SK-N-SH treated with all-trans-retinoic acid at 6 μM for 48 hours (cell line): ENCODE measurements at regions not wholly inside any gene's neighbourhood (a gene's known extent, or its start where the extent isn't known, plus 50 kb on each side); places are given as distances from the start of the nearest gene placed in this dataset.

Experiments
- ARNTL ChIP-seq: fragments of 450-650 bp; formaldehyde crosslinking; IDR thresholded peaks from 2 replicates; pipeline ENCODE4 v1.5.0; 2020; ENCODE audit warnings: low read depth, mild to moderate bottlenecking, moderate library complexity, borderline replicate concordance
- OSR1 ChIP-seq: fragments of 250-450 bp; sonication (Bioruptor Pico); IDR thresholded peaks from 2 replicates; pipeline ENCODE4 v1.8.0; 2022; ENCODE audit warnings: moderate library complexity, mild to moderate bottlenecking, inconsistent platforms
- POU6F1 ChIP-seq: fragments of 250-450 bp; sonication (Bioruptor Pico); IDR thresholded peaks from 2 replicates; pipeline ENCODE4 v1.8.0; 2021; ENCODE audit warnings: low read depth, mild to moderate bottlenecking, moderate library complexity, borderline replicate concordance
- PPARA ChIP-seq: fragments of 250-450 bp; sonication (Bioruptor Pico); IDR thresholded peaks from 2 replicates; pipeline ENCODE4 v1.5.0; 2020; ENCODE audit warnings: mild to moderate bottlenecking, borderline replicate concordance
- TCF4 ChIP-seq: fragments of 250-450 bp; sonication (Bioruptor Pico); IDR thresholded peaks from 2 replicates; pipeline ENCODE4 v1.8.0; 2021; ENCODE audit warnings: mild to moderate bottlenecking, moderate library complexity, borderline replicate concordance
- TOX ChIP-seq: fragments of 250-450 bp; sonication (Bioruptor Pico); IDR thresholded peaks from 2 replicates; pipeline ENCODE4 v1.8.0; 2021; ENCODE audit warnings: mild to moderate bottlenecking, moderate library complexity, borderline replicate concordance
- ZC3H10 ChIP-seq: fragments of 250-450 bp; sonication (Bioruptor Pico); IDR thresholded peaks from 2 replicates; pipeline ENCODE4 v1.5.1; 2021; ENCODE audit warnings: mild to moderate bottlenecking, moderate library complexity
- ZFP30 ChIP-seq: fragments of 450-650 bp; formaldehyde crosslinking; IDR thresholded peaks from 2 replicates; pipeline ENCODE4 v1.5.0; 2022; ENCODE audit warnings: mild to moderate bottlenecking, moderate library complexity
- ZNF565 ChIP-seq: fragments of 450-650 bp; formaldehyde crosslinking; conservative IDR thresholded peaks from 2 replicates; pipeline ENCODE4 v1.5.0; 2020; ENCODE audit warnings: low read depth, mild to moderate bottlenecking, moderate library complexity
- TF ChIP-seq, protein P1 (sequence below): fragments of 250-450 bp; sonication (Bioruptor Pico); IDR thresholded peaks from 2 replicates; pipeline ENCODE4 v1.5.0; 2020; ENCODE audit warnings: mild to moderate bottlenecking, moderate library complexity
- TF ChIP-seq, protein P2 (sequence below): fragments of 250-450 bp; sonication (Bioruptor Pico); IDR thresholded peaks from 2 replicates; pipeline ENCODE4 v1.8.0; 2020; ENCODE audit warnings: mild to moderate bottlenecking, moderate library complexity, borderline replicate concordance
- TF ChIP-seq, protein P3 (sequence below): fragments of 250-450 bp; sonication (Bioruptor Pico); IDR thresholded peaks from 2 replicates; pipeline ENCODE4 v1.5.1; 2020; ENCODE audit warnings: low read depth, mild to moderate bottlenecking, moderate library complexity

DNA sequence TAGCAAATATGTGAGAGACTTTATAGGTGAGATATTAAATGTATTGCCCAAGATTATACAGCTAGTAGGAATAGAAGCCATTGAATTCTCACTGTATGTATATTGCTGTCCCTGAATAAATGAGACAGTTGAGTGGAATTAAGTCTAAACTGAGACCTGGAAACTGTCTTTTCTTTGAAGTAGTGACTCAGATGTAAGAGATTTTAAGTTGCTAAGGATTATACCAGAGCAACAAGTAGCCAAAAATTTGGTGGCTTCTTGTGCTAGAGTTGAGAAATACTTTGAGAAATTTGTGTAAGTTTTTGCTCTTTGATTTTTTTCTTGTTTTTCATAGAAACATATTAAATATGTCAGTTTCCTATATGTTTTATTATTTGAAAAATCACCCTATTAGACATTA is 58.7 kb downstream of the TANC2 start:
- TF ChIP-seq ZC3H10 = no peak
- no peak for TF ChIP-seq ARNTL (CRISPR knock-in tag)
- no peak for TF ChIP-seq PPARA (CRISPR knock-in tag)
- TF ChIP-seq, protein P1, sequence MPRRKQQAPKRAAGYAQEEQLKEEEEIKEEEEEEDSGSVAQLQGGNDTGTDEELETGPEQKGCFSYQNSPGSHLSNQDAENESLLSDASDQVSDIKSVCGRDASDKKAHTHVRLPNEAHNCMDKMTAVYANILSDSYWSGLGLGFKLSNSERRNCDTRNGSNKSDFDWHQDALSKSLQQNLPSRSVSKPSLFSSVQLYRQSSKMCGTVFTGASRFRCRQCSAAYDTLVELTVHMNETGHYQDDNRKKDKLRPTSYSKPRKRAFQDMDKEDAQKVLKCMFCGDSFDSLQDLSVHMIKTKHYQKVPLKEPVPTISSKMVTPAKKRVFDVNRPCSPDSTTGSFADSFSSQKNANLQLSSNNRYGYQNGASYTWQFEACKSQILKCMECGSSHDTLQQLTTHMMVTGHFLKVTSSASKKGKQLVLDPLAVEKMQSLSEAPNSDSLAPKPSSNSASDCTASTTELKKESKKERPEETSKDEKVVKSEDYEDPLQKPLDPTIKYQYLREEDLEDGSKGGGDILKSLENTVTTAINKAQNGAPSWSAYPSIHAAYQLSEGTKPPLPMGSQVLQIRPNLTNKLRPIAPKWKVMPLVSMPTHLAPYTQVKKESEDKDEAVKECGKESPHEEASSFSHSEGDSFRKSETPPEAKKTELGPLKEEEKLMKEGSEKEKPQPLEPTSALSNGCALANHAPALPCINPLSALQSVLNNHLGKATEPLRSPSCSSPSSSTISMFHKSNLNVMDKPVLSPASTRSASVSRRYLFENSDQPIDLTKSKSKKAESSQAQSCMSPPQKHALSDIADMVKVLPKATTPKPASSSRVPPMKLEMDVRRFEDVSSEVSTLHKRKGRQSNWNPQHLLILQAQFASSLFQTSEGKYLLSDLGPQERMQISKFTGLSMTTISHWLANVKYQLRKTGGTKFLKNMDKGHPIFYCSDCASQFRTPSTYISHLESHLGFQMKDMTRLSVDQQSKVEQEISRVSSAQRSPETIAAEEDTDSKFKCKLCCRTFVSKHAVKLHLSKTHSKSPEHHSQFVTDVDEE (CRISPR knock-in tag) = no peak
- TF ChIP-seq, protein P2, sequence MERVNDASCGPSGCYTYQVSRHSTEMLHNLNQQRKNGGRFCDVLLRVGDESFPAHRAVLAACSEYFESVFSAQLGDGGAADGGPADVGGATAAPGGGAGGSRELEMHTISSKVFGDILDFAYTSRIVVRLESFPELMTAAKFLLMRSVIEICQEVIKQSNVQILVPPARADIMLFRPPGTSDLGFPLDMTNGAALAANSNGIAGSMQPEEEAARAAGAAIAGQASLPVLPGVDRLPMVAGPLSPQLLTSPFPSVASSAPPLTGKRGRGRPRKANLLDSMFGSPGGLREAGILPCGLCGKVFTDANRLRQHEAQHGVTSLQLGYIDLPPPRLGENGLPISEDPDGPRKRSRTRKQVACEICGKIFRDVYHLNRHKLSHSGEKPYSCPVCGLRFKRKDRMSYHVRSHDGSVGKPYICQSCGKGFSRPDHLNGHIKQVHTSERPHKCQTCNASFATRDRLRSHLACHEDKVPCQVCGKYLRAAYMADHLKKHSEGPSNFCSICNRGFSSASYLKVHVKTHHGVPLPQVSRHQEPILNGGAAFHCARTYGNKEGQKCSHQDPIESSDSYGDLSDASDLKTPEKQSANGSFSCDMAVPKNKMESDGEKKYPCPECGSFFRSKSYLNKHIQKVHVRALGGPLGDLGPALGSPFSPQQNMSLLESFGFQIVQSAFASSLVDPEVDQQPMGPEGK (CRISPR knock-in tag) = no peak
- no peak for TF ChIP-seq OSR1 (CRISPR knock-in tag)
- TF ChIP-seq ZNF565 (CRISPR knock-in tag) = no peak
- no peak for TF ChIP-seq ZFP30 (CRISPR knock-in tag)
- no peak for TF ChIP-seq TOX
- TF ChIP-seq POU6F1 (CRISPR knock-in tag) = no peak
- TF ChIP-seq TCF4 (CRISPR knock-in tag) = no peak
- TF ChIP-seq, protein P3, sequence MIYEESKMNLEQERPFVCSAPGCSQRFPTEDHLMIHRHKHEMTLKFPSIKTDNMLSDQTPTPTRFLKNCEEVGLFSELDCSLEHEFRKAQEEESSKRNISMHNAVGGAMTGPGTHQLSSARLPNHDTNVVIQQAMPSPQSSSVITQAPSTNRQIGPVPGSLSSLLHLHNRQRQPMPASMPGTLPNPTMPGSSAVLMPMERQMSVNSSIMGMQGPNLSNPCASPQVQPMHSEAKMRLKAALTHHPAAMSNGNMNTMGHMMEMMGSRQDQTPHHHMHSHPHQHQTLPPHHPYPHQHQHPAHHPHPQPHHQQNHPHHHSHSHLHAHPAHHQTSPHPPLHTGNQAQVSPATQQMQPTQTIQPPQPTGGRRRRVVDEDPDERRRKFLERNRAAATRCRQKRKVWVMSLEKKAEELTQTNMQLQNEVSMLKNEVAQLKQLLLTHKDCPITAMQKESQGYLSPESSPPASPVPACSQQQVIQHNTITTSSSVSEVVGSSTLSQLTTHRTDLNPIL = no peak
